Stimulated activated CD4-positive, alpha-beta T cell treated with anti-CD3 and anti-CD28 coated beads, Interleukin-1b, Interleukin-23, amount 100 ng/mL, for 1 hour (primary cell): ENCODE measurements at regions not wholly inside any gene's neighbourhood (a gene's known extent, or its start where the extent isn't known, plus 50 kb on each side); places are given as distances from the start of the nearest gene placed in this dataset.

Experiments
- DNase-seq, 2 donors: peaks; one replicate each; pipeline ENCODE4 v3.0.0-alpha.2; 2020; ENCODE audit warnings: low read depth in 2 of 2

- DNase-seq: no peak
Observed at GRCh38 chr10:36232935-36233334, 590.8 kb upstream of the FZD8 start.

GRCh38 chr10:36224431-36224985 lies 582.4 kb upstream of the FZD8 start:
- DNase-seq: no peak

- no peak for DNase-seq
Observed at GRCh38 chr10:36221101-36221500, 579.0 kb upstream of the FZD8 start.

- DNase-seq: no peak
Observed at GRCh38 chr10:36220151-36220550, 578.1 kb upstream of the FZD8 start.

- no peak for DNase-seq
Observed at GRCh38 chr10:36211856-36212255, 569.8 kb upstream of the FZD8 start.

- no peak for DNase-seq
Observed at GRCh38 chr10:36209480-36209879, 567.4 kb upstream of the FZD8 start.

GRCh38 chr10:36202881-36203280 lies 560.8 kb upstream of the FZD8 start:
- DNase-seq: no peak

GRCh38 chr10:36200577-36200976 lies 558.5 kb upstream of the FZD8 start:
- DNase-seq: no peak

- no peak for DNase-seq
Observed at GRCh38 chr10:36198322-36198721, 556.2 kb upstream of the FZD8 start.

GRCh38 chr10:36195364-36195763 lies 553.3 kb upstream of the FZD8 start:
- no peak for DNase-seq

GRCh38 chr10:36194276-36194675 lies 552.2 kb upstream of the FZD8 start:
- no peak for DNase-seq

GRCh38 chr10:36191009-36191408 lies 548.9 kb upstream of the FZD8 start:
- no peak for DNase-seq

GRCh38 chr10:36188461-36188860 lies 546.4 kb upstream of the FZD8 start:
- DNase-seq: no peak

GRCh38 chr10:36188080-36188453 lies 546.0 kb upstream of the FZD8 start:
- no peak for DNase-seq

- DNase-seq: no peak
Observed at GRCh38 chr10:36187380-36188079, 545.4 kb upstream of the FZD8 start.

- DNase-seq: no peak
Observed at GRCh38 chr10:36185097-36185496, 543.0 kb upstream of the FZD8 start.

GRCh38 chr10:36183726-36184125 lies 541.6 kb upstream of the FZD8 start:
- no peak for DNase-seq

- DNase-seq: no peak
Observed at GRCh38 chr10:36183056-36183455, 541.0 kb upstream of the FZD8 start.

GRCh38 chr10:36182606-36183005 lies 540.5 kb upstream of the FZD8 start:
- DNase-seq: no peak

GRCh38 chr10:36182179-36182566 lies 540.1 kb upstream of the FZD8 start:
- DNase-seq: no peak

GRCh38 chr10:36181426-36182178 lies 539.5 kb upstream of the FZD8 start:
- no peak for DNase-seq

- no peak for DNase-seq
Observed at GRCh38 chr10:36178616-36179015, 536.5 kb upstream of the FZD8 start.

- DNase-seq: no peak
Observed at GRCh38 chr10:36177071-36177470, 535.0 kb upstream of the FZD8 start.
